RWPE2 (cell line): ENCODE measurements at regions not wholly inside any gene's neighbourhood (a gene's known extent, or its start where the extent isn't known, plus 50 kb on each side); places are given as distances from the start of the nearest gene placed in this dataset.

Source experiments
- ATAC-seq: fragments of 200-7000 bp; cut with Tn5 transposase; 3 replicates; pipeline ENCODE4 v1.9.1; 2021; ENCODE audit warnings: low read depth
- DNase-seq: peaks from one replicate; pipeline ENCODE4 v3.0.0-alpha.2; 2020; ENCODE audit warnings: low spot score
- H3K27ac ChIP-seq: fragments of 450-650 bp; 2 replicates; pipeline ENCODE4 v1.5.1; 2017; ENCODE audit warnings: mild to moderate bottlenecking; ENCODE audit not compliant: poor library complexity, severe bottlenecking
- H3K27me3 ChIP-seq: fragments of 250-450 bp; sonication (Bioruptor Pico); 2 replicates; pipeline ENCODE4 v1.5.1; 2021; ENCODE audit warnings: mild to moderate bottlenecking, moderate library complexity; ENCODE audit not compliant: insufficient read depth, poor library complexity, severe bottlenecking
- H3K36me3 ChIP-seq: fragments of 250-450 bp; sonication (Bioruptor Pico); 2 replicates; pipeline ENCODE4 v1.5.1; 2020; ENCODE audit warnings: low read depth, mild to moderate bottlenecking, moderate library complexity
- H3K4me1 ChIP-seq: fragments of 250-450 bp; sonication (Bioruptor Pico); 2 replicates; pipeline ENCODE4 v1.5.1; 2021; ENCODE audit warnings: mild to moderate bottlenecking, moderate library complexity; ENCODE audit not compliant: insufficient read depth, poor library complexity, severe bottlenecking
- H3K4me3 ChIP-seq: fragments of 250-450 bp; sonication (Bioruptor Pico); 2 replicates; pipeline ENCODE4 v1.5.1; 2021; ENCODE audit warnings: mild to moderate bottlenecking, moderate library complexity; ENCODE audit not compliant: severe bottlenecking
- H3K9me3 ChIP-seq: fragments of 250-450 bp; sonication (Bioruptor Pico); 2 replicates; pipeline ENCODE4 v1.5.1; 2021; ENCODE audit warnings: mild to moderate bottlenecking, moderate library complexity; ENCODE audit not compliant: severe bottlenecking
- CTCF ChIP-seq: fragments of 450-650 bp; IDR thresholded peaks from one replicate; pipeline ENCODE4 v1.5.1; 2017; ENCODE audit warnings: mild to moderate bottlenecking, moderate library complexity; ENCODE audit not compliant: poor library complexity, severe bottlenecking

- Histone ChIP-seq H3K27me3 (no peaks in the 10 kb centered on the region), H3K27ac (peak overlapping the region; percentile 13), H3K9me3 (peaks cover 2% of the 10 kb centered on the region), H3K36me3 (no peaks in the 10 kb centered on the region), H3K4me3 (no peak overlapping the region), H3K4me1 (peaks cover 20% of the 10 kb centered on the region)
- ATAC-seq (peak; percentile 87), DNase-seq (no peak)
- no peak for TF ChIP-seq CTCF
These were observed 413.7 kb downstream of the PTPRU start for GRCh38 chr1:29650041-29650400.

- peak; percentile 46 for ATAC-seq
- no peak for TF ChIP-seq CTCF
- H3K9me3 ChIP-seq = peaks cover 2% of the 10 kb centered on the region
- peak overlapping the region; percentile 13 for H3K27ac ChIP-seq
- no peaks in the 10 kb centered on the region for H3K36me3 ChIP-seq
- no peaks in the 10 kb centered on the region for H3K27me3 ChIP-seq
- no peak overlapping the region for H3K4me3 ChIP-seq
- H3K4me1 ChIP-seq = peaks cover 20% of the 10 kb centered on the region
- DNase-seq = no peak
These were observed 413.1 kb downstream of the PTPRU start for GRCh38 chr1:29649189-29650040.

GRCh38 chr1:29648798-29649188 is 412.5 kb downstream of the PTPRU start:
- ATAC-seq (no peak), DNase-seq (no peak)
- no peak for TF ChIP-seq CTCF
- no peaks in the 10 kb centered on the region for H3K27me3 ChIP-seq
- H3K4me3 ChIP-seq = no peak overlapping the region
- H3K4me1 ChIP-seq = peaks cover 20% of the 10 kb centered on the region
- H3K36me3 ChIP-seq = no peaks in the 10 kb centered on the region
- no peak overlapping the region for H3K27ac ChIP-seq
- peaks cover 2% of the 10 kb centered on the region for H3K9me3 ChIP-seq

GRCh38 chr1:29648026-29648425 is 411.7 kb downstream of the PTPRU start:
- no peak for TF ChIP-seq CTCF
- no peak overlapping the region for H3K4me3 ChIP-seq
- H3K27me3 ChIP-seq = no peaks in the 10 kb centered on the region
- ATAC-seq (no peak), DNase-seq (no peak)
- H3K27ac ChIP-seq = no peak overlapping the region
- H3K36me3 ChIP-seq = no peaks in the 10 kb centered on the region
- H3K4me1 ChIP-seq = peaks cover 20% of the 10 kb centered on the region
- H3K9me3 ChIP-seq = peaks cover 2% of the 10 kb centered on the region

GRCh38 chr1:29647581-29647980 is 411.3 kb downstream of the PTPRU start:
- Histone ChIP-seq H3K4me1 (peaks cover 20% of the 10 kb centered on the region), H3K9me3 (peaks cover 2% of the 10 kb centered on the region), H3K27me3 (no peaks in the 10 kb centered on the region), H3K27ac (no peak overlapping the region), H3K4me3 (no peak overlapping the region), H3K36me3 (no peaks in the 10 kb centered on the region)
- DNase-seq (no peak), ATAC-seq (no peak)
- TF ChIP-seq CTCF = no peak
